Neural cell (in vitro differentiated cells): ENCODE measurements at regions not wholly inside any gene's neighbourhood (a gene's known extent, or its start where the extent isn't known, plus 50 kb on each side); places are given as distances from the start of the nearest gene placed in this dataset.

Experiments
- H2AFZ ChIP-seq: fragments of 200-600, 300-800 bp; sonication (generic), shearing (Covaris generic); 2 replicates; pipeline ENCODE4 v1.6.0; 2014; ENCODE audit warnings: low read depth, mild to moderate bottlenecking, antibody characterized with exemption, low read length, moderate library complexity
- H3F3A ChIP-seq: fragments of 200-600 bp; shearing (Covaris generic); 2 replicates; pipeline ENCODE4 v1.6.1; 2016; ENCODE audit warnings: mild to moderate bottlenecking, moderate library complexity, mixed read lengths, antibody characterized with exemption, low read length; ENCODE audit not compliant: insufficient read depth, poor library complexity, severe bottlenecking
- H3K27ac ChIP-seq: fragments of 200-600, 300-800 bp; sonication (generic), shearing (Covaris generic); 2 replicates; pipeline ENCODE4 v1.5.1; 2014; ENCODE audit warnings: mild to moderate bottlenecking, low read length, moderate library complexity
- H3K27me3 ChIP-seq: fragments of 300-800, 200-600 bp; sonication (generic), shearing (Covaris generic); 2 replicates; pipeline ENCODE4 v1.6.0; 2014; ENCODE audit warnings: mild to moderate bottlenecking, low read depth, low read length, moderate library complexity; ENCODE audit not compliant: insufficient read depth
- H3K36me3 ChIP-seq: fragments of 300-800, 200-600 bp; sonication (generic), shearing (Covaris generic); 2 replicates; pipeline ENCODE4 v1.5.1; 2014; ENCODE audit warnings: mild to moderate bottlenecking, antibody characterized with exemption, low read length, moderate library complexity; ENCODE audit not compliant: insufficient read depth
- H3K4me2 ChIP-seq: fragments of 300-800, 200-600 bp; sonication (generic), shearing (Covaris generic); 2 replicates; pipeline ENCODE4 v1.6.0; 2014; ENCODE audit warnings: mild to moderate bottlenecking, low read length
- H3K4me3 ChIP-seq: fragments of 300-800, 200-600 bp; sonication (generic), shearing (Covaris generic); 2 replicates; pipeline ENCODE4 v1.5.1; 2014; ENCODE audit warnings: mild to moderate bottlenecking, low read length, moderate library complexity
- H3K79me2 ChIP-seq: fragments of 200-600 bp; shearing (Covaris generic); replicated peaks from 2 replicates; pipeline ENCODE4 v1.6.0; 2014; ENCODE audit warnings: mild to moderate bottlenecking, low read length, moderate library complexity; ENCODE audit not compliant: insufficient read depth
- H3K9ac ChIP-seq: fragments of 300-800, 200-600 bp; sonication (generic), shearing (Covaris generic); 2 replicates; pipeline ENCODE4 v1.6.1; 2016; ENCODE audit warnings: mild to moderate bottlenecking, low read length, mixed read lengths
- H3K9me2 ChIP-seq: fragments of 200-600 bp; shearing (Covaris generic); 2 replicates; pipeline ENCODE4 v1.6.1; 2016; ENCODE audit warnings: mild to moderate bottlenecking, low read length, mixed read lengths; ENCODE audit not compliant: insufficient read depth
- H3K9me3 ChIP-seq: fragments of 200-600, 300-800 bp; sonication (generic), shearing (Covaris generic); 2 replicates; pipeline ENCODE4 v1.6.1; 2016; ENCODE audit warnings: mild to moderate bottlenecking, mixed run types, low read length, moderate library complexity, mixed read lengths
- H4K20me1 ChIP-seq: fragments of 200-600 bp; shearing (Covaris generic); 2 replicates; pipeline ENCODE4 v1.6.1; 2016; ENCODE audit warnings: mild to moderate bottlenecking, mixed run types; ENCODE audit not compliant: insufficient read depth
- CTCF ChIP-seq: fragments of 450-650 bp; IDR thresholded peaks from 2 replicates; pipeline ENCODE4 v1.5.1; 2014; ENCODE audit warnings: antibody characterized with exemption, mild to moderate bottlenecking, moderate library complexity; ENCODE audit not compliant: poor library complexity, severe bottlenecking
- EP300 ChIP-seq: fragments of 450-650 bp; conservative IDR thresholded peaks from 2 replicates; pipeline ENCODE4 v1.6.1; 2014; ENCODE audit warnings: antibody characterized with exemption, mild to moderate bottlenecking, moderate library complexity; ENCODE audit not compliant: poor library complexity, severe bottlenecking
- EZH2 ChIP-seq: fragments of 200-600, 300-800 bp; shearing (Covaris generic), sonication (generic); IDR thresholded peaks from 2 replicates; pipeline ENCODE4 v1.6.1; 2014; ENCODE audit warnings: antibody characterized with exemption, low read length, borderline replicate concordance, mild to moderate bottlenecking; ENCODE audit not compliant: insufficient read depth, poor library complexity, severe bottlenecking
- MXI1 ChIP-seq: fragments of 450-650 bp; conservative IDR thresholded peaks from 2 replicates; pipeline ENCODE4 v1.6.1; 2014; ENCODE audit warnings: antibody characterized with exemption, mild to moderate bottlenecking; ENCODE audit not compliant: poor library complexity, severe bottlenecking
- POLR2AphosphoS5 ChIP-seq: IDR thresholded peaks from 2 replicates; pipeline ENCODE4 v1.6.1; 2012
- RAD21 ChIP-seq: fragments of 450-650 bp; conservative IDR thresholded peaks from 2 replicates; pipeline ENCODE4 v1.6.1; 2014; ENCODE audit warnings: antibody characterized with exemption, mild to moderate bottlenecking, moderate library complexity
- REST ChIP-seq: IDR thresholded peaks from 2 replicates; pipeline ENCODE4 v1.6.1; 2012; ENCODE audit warnings: borderline replicate concordance
- SMC3 ChIP-seq: fragments of 450-650 bp; conservative IDR thresholded peaks from 2 replicates; pipeline ENCODE4 v1.6.1; 2014; ENCODE audit warnings: antibody characterized with exemption, mild to moderate bottlenecking, moderate library complexity; ENCODE audit not compliant: poor library complexity
- TAF1 ChIP-seq: IDR thresholded peaks from 2 replicates; pipeline ENCODE4 v1.6.1; 2012; ENCODE audit warnings: low read depth

- Histone ChIP-seq H3K4me2 (no peak overlapping the region), H3K9me2 (no peaks in the 10 kb centered on the region), H3K27me3 (no peaks in the 10 kb centered on the region), H3K9ac (no peak overlapping the region), H3K9me3 (no peaks in the 10 kb centered on the region), H2AFZ (no peak overlapping the region), H3K4me3 (no peak overlapping the region), H3F3A (no peaks in the 10 kb centered on the region), H3K36me3 (no peaks in the 10 kb centered on the region), H4K20me1 (no peaks in the 10 kb centered on the region), H3K27ac (no peak overlapping the region), H3K79me2 (no peaks in the 10 kb centered on the region)
- no peak for TF ChIP-seq CTCF
- TF ChIP-seq EZH2, result no peak
- TF ChIP-seq TAF1, result no peak
- no peak for TF ChIP-seq MXI1
- TF ChIP-seq SMC3, result no peak
- no peak for TF ChIP-seq REST
- TF ChIP-seq POLR2AphosphoS5, result no peak
- no peak for TF ChIP-seq EP300
- no peak for TF ChIP-seq RAD21
Measured at GRCh38 chr13:111048387-111048786, 66.7 kb upstream of the ARHGEF7 start.

- Histone ChIP-seq H3K4me2 (no peak overlapping the region), H3K27me3 (no peaks in the 10 kb centered on the region), H3K9ac (no peak overlapping the region), H3K27ac (no peak overlapping the region), H4K20me1 (no peaks in the 10 kb centered on the region), H3K4me3 (no peak overlapping the region), H3K79me2 (no peaks in the 10 kb centered on the region), H3F3A (no peaks in the 10 kb centered on the region), H3K9me2 (no peaks in the 10 kb centered on the region), H2AFZ (no peak overlapping the region), H3K9me3 (no peaks in the 10 kb centered on the region), H3K36me3 (no peaks in the 10 kb centered on the region)
- TF ChIP-seq EP300 (no peak), TAF1 (no peak), EZH2 (no peak), RAD21 (no peak), MXI1 (no peak), POLR2AphosphoS5 (no peak), CTCF (no peak), SMC3 (no peak), REST (no peak)
Measured at GRCh38 chr13:111047326-111047725, 67.8 kb upstream of the ARHGEF7 start.
